Neural crest cell (in vitro differentiated cells): ENCODE measurements at regions not wholly inside any gene's neighbourhood (a gene's known extent, or its start where the extent isn't known, plus 50 kb on each side); places are given as distances from the start of the nearest gene placed in this dataset.

Experiments
- DNase-seq: peaks from one replicate; pipeline ENCODE4 v3.0.0; 2021; ENCODE audit warnings: low read depth, mixed read lengths, low spot score
- H3K27ac Mint-ChIP-seq: one replicate; pipeline ENCODE4 v1.8.0; 2021; ENCODE audit warnings: mild to moderate bottlenecking, mixed read lengths; ENCODE audit not compliant: unreplicated experiment
- H3K27me3 Mint-ChIP-seq: 2 replicates; pipeline ENCODE4 v1.8.0; 2021; ENCODE audit warnings: low read depth, mild to moderate bottlenecking, mixed read lengths
- H3K36me3 Mint-ChIP-seq: 2 replicates; pipeline ENCODE4 v1.8.0; 2021; ENCODE audit warnings: low read depth, mild to moderate bottlenecking, mixed read lengths
- H3K4me1 Mint-ChIP-seq: 2 replicates; pipeline ENCODE4 v1.8.0; 2021; ENCODE audit warnings: mixed read lengths
- H3K4me3 Mint-ChIP-seq: one replicate; pipeline ENCODE4 v1.8.0; 2021; ENCODE audit warnings: mild to moderate bottlenecking, mixed read lengths
- H3K9me3 Mint-ChIP-seq: 2 replicates; pipeline ENCODE4 v1.8.0; 2021; ENCODE audit warnings: mixed read lengths
- TF ChIP-seq, protein P1 (sequence below): fragments of 200-600 bp; sonication (generic); conservative IDR thresholded peaks from 2 replicates; pipeline ENCODE4 v1.5.0; 2021; ENCODE audit warnings: antibody characterized with exemption, mild to moderate bottlenecking

DNA sequence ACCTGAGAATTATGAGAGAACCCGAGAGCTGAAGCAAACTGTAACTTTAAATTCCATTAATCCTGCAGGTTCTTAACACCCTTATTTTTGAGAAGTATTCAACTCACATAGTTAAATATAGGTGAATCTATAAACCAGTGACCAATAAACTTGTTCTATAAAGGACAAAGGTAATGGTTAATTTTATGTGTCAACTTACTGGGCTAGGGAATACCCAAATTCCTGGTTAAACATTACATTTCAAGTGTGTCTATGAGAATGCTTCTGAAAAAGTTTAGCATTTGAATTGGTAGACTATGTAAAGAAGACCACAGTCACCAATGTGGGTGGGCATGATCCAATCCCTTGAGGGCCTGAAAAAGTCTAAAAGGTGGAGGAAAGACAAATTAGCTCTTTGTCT lies 99.1 kb downstream of the KCNJ2 start:
- Mint-ChIP-seq H3K9me3 (peaks cover 3% of the 10 kb centered on the region), H3K27me3 (no peaks in the 10 kb centered on the region)

DNA sequence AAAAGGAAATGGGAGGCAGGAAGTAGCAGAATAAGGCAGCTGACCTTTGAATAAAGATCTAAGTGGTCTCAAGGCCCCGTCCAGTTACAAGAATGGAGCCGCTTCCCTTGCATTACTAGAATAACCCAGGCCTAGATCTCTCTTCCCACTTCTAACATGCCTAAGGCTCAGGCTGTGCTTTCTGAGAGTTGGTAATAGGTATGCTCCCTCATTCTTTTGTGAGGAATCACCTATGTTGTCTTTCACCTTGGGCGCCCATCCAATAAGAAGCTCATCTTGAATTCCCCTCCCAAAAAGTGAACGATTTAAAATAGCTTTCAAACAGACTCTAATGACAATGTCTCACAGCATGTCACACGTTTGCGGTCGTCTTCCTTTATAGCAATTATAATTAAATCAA lies 101.2 kb downstream of the KCNJ2 start:
- H3K27ac Mint-ChIP-seq = peak overlapping the region; percentile 50
- no peaks in the 10 kb centered on the region for H3K36me3 Mint-ChIP-seq
- H3K4me1 Mint-ChIP-seq = no peaks in the 10 kb centered on the region
- peaks cover 3% of the 10 kb centered on the region for H3K9me3 Mint-ChIP-seq
- no peak for DNase-seq
- H3K4me3 Mint-ChIP-seq = no peak overlapping the region
- TF ChIP-seq, protein P1, sequence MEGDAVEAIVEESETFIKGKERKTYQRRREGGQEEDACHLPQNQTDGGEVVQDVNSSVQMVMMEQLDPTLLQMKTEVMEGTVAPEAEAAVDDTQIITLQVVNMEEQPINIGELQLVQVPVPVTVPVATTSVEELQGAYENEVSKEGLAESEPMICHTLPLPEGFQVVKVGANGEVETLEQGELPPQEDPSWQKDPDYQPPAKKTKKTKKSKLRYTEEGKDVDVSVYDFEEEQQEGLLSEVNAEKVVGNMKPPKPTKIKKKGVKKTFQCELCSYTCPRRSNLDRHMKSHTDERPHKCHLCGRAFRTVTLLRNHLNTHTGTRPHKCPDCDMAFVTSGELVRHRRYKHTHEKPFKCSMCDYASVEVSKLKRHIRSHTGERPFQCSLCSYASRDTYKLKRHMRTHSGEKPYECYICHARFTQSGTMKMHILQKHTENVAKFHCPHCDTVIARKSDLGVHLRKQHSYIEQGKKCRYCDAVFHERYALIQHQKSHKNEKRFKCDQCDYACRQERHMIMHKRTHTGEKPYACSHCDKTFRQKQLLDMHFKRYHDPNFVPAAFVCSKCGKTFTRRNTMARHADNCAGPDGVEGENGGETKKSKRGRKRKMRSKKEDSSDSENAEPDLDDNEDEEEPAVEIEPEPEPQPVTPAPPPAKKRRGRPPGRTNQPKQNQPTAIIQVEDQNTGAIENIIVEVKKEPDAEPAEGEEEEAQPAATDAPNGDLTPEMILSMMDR = no peak
- no peaks in the 10 kb centered on the region for H3K27me3 Mint-ChIP-seq

More for the DNA sequence above, 99.1 kb downstream of the KCNJ2 start:
- no peak overlapping the region for H3K4me3 Mint-ChIP-seq
- no peak for DNase-seq
- no peak overlapping the region for H3K27ac Mint-ChIP-seq
- no peaks in the 10 kb centered on the region for H3K36me3 Mint-ChIP-seq
- TF ChIP-seq, protein P1 = no peak
- no peaks in the 10 kb centered on the region for H3K4me1 Mint-ChIP-seq

DNA sequence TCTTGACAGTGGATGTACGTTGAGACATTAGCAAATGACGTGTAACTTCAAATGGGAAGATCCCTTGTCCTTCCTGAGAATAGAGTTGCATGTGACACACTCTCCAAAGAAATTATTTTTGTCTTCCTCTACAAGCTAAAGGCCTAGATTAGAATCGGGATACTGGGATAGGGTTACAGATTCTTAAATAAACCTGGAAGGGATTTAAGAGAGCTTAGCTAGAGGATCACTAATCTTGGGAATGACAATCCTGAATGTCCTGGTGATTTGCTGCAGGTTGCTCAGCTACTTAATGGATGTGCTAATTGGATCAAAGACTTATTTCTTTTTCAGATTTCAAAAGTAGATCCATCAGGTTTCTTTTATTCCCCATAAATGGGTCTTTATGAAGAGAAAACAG lies 101.9 kb downstream of the KCNJ2 start:
- Mint-ChIP-seq H3K36me3 (no peaks in the 10 kb centered on the region), H3K27ac (no peak overlapping the region), H3K4me3 (no peak overlapping the region), H3K9me3 (peaks cover 3% of the 10 kb centered on the region), H3K27me3 (no peaks in the 10 kb centered on the region), H3K4me1 (no peaks in the 10 kb centered on the region)
- TF ChIP-seq, protein P1 = no peak
- no peak for DNase-seq

DNA sequence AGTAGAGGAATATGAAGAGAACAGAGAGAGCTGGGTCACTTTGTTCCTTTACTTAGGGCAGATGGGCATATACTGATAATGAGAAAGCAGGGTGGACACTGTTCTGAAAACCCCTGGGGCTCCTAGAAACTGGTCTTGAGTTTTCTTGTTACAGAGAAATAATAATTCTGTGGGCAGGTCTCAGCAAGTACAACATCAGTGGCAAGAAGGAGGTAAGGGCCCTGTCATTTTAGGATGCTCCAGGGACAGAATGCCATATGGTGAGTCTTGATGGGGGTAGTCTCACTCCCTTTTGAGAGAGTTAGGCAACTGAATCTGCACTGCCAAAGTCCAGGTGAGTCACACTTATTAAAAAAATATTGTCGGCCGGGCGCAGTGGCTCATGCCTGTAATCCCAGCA lies 102.3 kb downstream of the KCNJ2 start:
- no peak overlapping the region for H3K27ac Mint-ChIP-seq
- no peaks in the 10 kb centered on the region for H3K36me3 Mint-ChIP-seq
- H3K4me1 Mint-ChIP-seq = no peaks in the 10 kb centered on the region
- peaks cover 3% of the 10 kb centered on the region for H3K9me3 Mint-ChIP-seq
- H3K27me3 Mint-ChIP-seq = no peaks in the 10 kb centered on the region
- H3K4me3 Mint-ChIP-seq = no peak overlapping the region
- TF ChIP-seq, protein P1 = no peak
- no peak for DNase-seq

DNA sequence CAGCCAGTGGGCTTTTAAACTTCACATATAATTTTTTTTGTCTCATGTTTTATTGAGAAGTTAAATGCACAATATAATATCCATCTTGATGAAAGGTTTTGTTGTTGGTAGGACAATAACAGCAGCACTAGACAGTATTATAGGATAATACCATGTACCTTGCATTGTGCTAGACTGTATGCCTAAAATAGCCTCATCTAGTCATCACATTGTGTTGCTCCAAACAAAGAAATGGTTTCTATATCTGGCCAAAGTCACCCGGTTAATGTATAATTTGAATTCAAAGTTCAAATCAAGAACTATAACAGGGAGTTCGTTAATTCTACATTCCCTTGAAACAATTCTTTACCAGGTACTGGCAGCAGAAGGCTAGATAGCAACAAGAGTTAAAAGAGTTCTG lies 104.9 kb downstream of the KCNJ2 start:
- no peak for DNase-seq
- Mint-ChIP-seq H3K36me3 (no peaks in the 10 kb centered on the region), H3K27me3 (no peaks in the 10 kb centered on the region)

More for the DNA sequence above, 104.9 kb downstream of the KCNJ2 start:
- H3K27ac Mint-ChIP-seq = no peak overlapping the region
- H3K9me3 Mint-ChIP-seq = peaks cover under 1% of the 10 kb centered on the region
- TF ChIP-seq, protein P1 = no peak
- H3K4me3 Mint-ChIP-seq = no peak overlapping the region
- H3K4me1 Mint-ChIP-seq = no peaks in the 10 kb centered on the region
